Neural progenitor cell (in vitro differentiated cells): ENCODE measurements at regions not wholly inside any gene's neighbourhood (a gene's known extent, or its start where the extent isn't known, plus 50 kb on each side); places are given as distances from the start of the nearest gene placed in this dataset.

Source experiments
- DNase-seq: peaks from one replicate; pipeline ENCODE4 v3.0.0-alpha.2; 2016; ENCODE audit warnings: low spot score
- H2AFZ ChIP-seq: fragments of 200-600 bp; sonication (generic); replicated peaks from 2 replicates; pipeline ENCODE4 v1.6.1; 2016; ENCODE audit warnings: antibody characterized with exemption
- H3F3A ChIP-seq: fragments of 200-600 bp; sonication (generic); 2 replicates; pipeline ENCODE4 v1.6.1; 2016; ENCODE audit warnings: antibody characterized with exemption, low read depth
- H3K27ac ChIP-seq: fragments of 200-600 bp; sonication (generic); 2 replicates; pipeline ENCODE4 v1.5.1; 2016; ENCODE audit warnings: mild to moderate bottlenecking
- H3K27me3 ChIP-seq: fragments of 200-600 bp; sonication (generic); 2 replicates; pipeline ENCODE4 v1.6.1; 2016; ENCODE audit warnings: mild to moderate bottlenecking, moderate library complexity
- H3K36me3 ChIP-seq: fragments of 200-600 bp; sonication (generic); 2 replicates; pipeline ENCODE4 v1.5.1; 2016
- H3K4me1 ChIP-seq: fragments of 200-600 bp; sonication (generic); 2 replicates; pipeline ENCODE4 v1.6.1; 2016; ENCODE audit warnings: mixed run types
- H3K4me2 ChIP-seq: fragments of 200-600 bp; sonication (generic); 2 replicates; pipeline ENCODE4 v1.6.1; 2016
- H3K4me3 ChIP-seq: fragments of 200-600 bp; sonication (generic); 2 replicates; pipeline ENCODE4 v1.5.1; 2016
- H3K79me2 ChIP-seq: fragments of 200-600 bp; sonication (generic); 2 replicates; pipeline ENCODE4 v1.6.1; 2016; ENCODE audit warnings: low read depth
- H3K9ac ChIP-seq: fragments of 200-600 bp; sonication (generic); 2 replicates; pipeline ENCODE4 v1.6.1; 2016
- H3K9me3 ChIP-seq: fragments of 200-600 bp; sonication (generic); 2 replicates; pipeline ENCODE4 v1.5.1; 2016; ENCODE audit warnings: low read depth
- H4K20me1 ChIP-seq: fragments of 200-600 bp; sonication (generic); 2 replicates; pipeline ENCODE4 v1.6.1; 2016; ENCODE audit warnings: low read depth
- H3K27ac Mint-ChIP-seq: 3 replicates; pipeline ENCODE4 v1.8.0; 2021; ENCODE audit warnings: mixed read lengths
- H3K27me3 Mint-ChIP-seq: 2 replicates; pipeline ENCODE4 v1.8.0; 2022; ENCODE audit warnings: low read depth, mild to moderate bottlenecking, inconsistent platforms, moderate library complexity, mixed read lengths; ENCODE audit not compliant: insufficient read depth
- H3K36me3 Mint-ChIP-seq: 3 replicates; pipeline ENCODE4 v1.8.0; 2021; ENCODE audit warnings: mixed read lengths
- H3K4me1 Mint-ChIP-seq: 3 replicates; pipeline ENCODE4 v1.8.0; 2021; ENCODE audit warnings: mixed read lengths
- H3K4me3 Mint-ChIP-seq: 3 replicates; pipeline ENCODE4 v1.8.0; 2021; ENCODE audit warnings: mild to moderate bottlenecking, moderate library complexity, mixed read lengths
- H3K9me3 Mint-ChIP-seq: 3 replicates; pipeline ENCODE4 v1.8.0; 2020; ENCODE audit warnings: mixed read lengths
- EZH2 ChIP-seq: fragments of 200-600 bp; sonication (generic); IDR thresholded peaks from 2 replicates; pipeline ENCODE4 v1.6.1; 2017; ENCODE audit warnings: antibody characterized with exemption, mild to moderate bottlenecking, moderate library complexity
- EZH2phosphoT487 ChIP-seq: fragments of 200-600 bp; sonication (generic); IDR thresholded peaks from 2 replicates; pipeline ENCODE4 v1.6.1; 2017; ENCODE audit warnings: antibody characterized with exemption
- TF ChIP-seq, protein P1 (sequence below): fragments of 200-600 bp; sonication (generic); IDR thresholded peaks from 2 replicates; pipeline ENCODE4 v1.5.1; 2017; ENCODE audit warnings: antibody characterized with exemption, mild to moderate bottlenecking

DNA sequence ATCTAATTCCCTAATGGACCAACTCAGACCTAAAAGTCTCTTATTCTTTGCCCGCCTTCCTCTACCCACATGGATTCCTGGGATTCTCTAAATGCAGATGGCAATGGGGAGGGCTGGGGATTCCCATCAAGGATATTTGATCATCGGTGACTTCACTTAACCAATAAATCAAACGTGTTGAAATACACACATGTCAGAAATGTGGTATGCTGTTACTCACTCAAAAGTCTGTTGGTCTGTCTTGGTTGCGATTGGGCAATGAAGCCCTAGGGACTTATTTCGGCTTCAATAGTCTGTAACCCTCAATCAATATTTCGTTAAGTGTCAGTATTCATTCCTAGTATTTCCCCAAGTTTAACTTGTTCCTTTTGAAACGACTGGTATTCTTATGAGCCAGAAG is 117.2 kb upstream of the DIO3 start:
- DNase-seq = no peak
- peaks cover 4% of the 10 kb centered on the region for H3K4me1 Mint-ChIP-seq
- H3K4me3 Mint-ChIP-seq = no peak overlapping the region
- TF ChIP-seq EZH2phosphoT487 (no peak), EZH2 (no peak)
- TF ChIP-seq, protein P1, sequence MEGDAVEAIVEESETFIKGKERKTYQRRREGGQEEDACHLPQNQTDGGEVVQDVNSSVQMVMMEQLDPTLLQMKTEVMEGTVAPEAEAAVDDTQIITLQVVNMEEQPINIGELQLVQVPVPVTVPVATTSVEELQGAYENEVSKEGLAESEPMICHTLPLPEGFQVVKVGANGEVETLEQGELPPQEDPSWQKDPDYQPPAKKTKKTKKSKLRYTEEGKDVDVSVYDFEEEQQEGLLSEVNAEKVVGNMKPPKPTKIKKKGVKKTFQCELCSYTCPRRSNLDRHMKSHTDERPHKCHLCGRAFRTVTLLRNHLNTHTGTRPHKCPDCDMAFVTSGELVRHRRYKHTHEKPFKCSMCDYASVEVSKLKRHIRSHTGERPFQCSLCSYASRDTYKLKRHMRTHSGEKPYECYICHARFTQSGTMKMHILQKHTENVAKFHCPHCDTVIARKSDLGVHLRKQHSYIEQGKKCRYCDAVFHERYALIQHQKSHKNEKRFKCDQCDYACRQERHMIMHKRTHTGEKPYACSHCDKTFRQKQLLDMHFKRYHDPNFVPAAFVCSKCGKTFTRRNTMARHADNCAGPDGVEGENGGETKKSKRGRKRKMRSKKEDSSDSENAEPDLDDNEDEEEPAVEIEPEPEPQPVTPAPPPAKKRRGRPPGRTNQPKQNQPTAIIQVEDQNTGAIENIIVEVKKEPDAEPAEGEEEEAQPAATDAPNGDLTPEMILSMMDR = no peak
- H3K27me3 Mint-ChIP-seq = peaks cover 4% of the 10 kb centered on the region
- H3K79me2 ChIP-seq = no peaks in the 10 kb centered on the region
- H3K36me3 Mint-ChIP-seq = peaks cover 2% of the 10 kb centered on the region
- no peaks in the 10 kb centered on the region for H3K36me3 ChIP-seq
- no peak overlapping the region for H3K4me2 ChIP-seq
- H3K4me1 ChIP-seq = peaks cover 3% of the 10 kb centered on the region
- H3K27me3 ChIP-seq = no peaks in the 10 kb centered on the region
- no peak overlapping the region for H3K9ac ChIP-seq
- peaks cover 12% of the 10 kb centered on the region for H3K9me3 Mint-ChIP-seq
- no peaks in the 10 kb centered on the region for H3F3A ChIP-seq
- no peak overlapping the region for H2AFZ ChIP-seq
- no peaks in the 10 kb centered on the region for H4K20me1 ChIP-seq
- H3K27ac ChIP-seq = no peak overlapping the region
- no peak overlapping the region for H3K4me3 ChIP-seq
- H3K9me3 ChIP-seq = no peaks in the 10 kb centered on the region
- H3K27ac Mint-ChIP-seq = no peak overlapping the region

DNA sequence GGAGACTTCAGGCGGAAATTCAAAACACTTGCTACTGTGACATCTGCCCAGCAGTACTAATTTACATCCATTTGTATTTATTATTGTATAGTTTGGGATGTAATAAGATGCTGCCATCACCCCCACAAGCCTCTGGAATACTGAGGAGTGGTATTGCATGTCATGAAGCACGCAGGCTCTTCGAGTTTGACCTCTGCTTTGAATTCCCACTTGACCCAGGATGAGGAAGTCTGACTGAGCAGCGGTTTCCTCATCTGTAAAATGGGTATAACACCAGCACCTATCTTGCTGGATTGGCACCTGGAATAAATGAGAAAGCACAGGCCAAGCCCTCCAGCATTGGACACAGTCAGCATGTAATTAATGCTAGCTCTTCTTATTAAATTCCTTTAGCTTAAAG is 116.0 kb upstream of the DIO3 start:
- Mint-ChIP-seq H3K36me3 (peaks cover 2% of the 10 kb centered on the region), H3K4me1 (no peaks in the 10 kb centered on the region), H3K27me3 (peaks cover 4% of the 10 kb centered on the region)

GRCh38 chr14:101446387-101446969 is 114.8 kb upstream of the DIO3 start:
- no peak overlapping the region for H3K9ac ChIP-seq
- no peak overlapping the region for H2AFZ ChIP-seq
- H3K4me1 Mint-ChIP-seq = no peaks in the 10 kb centered on the region
- H3K4me2 ChIP-seq = no peak overlapping the region
- peak overlapping the region; percentile 15 for H3K27ac Mint-ChIP-seq
- H3K27ac ChIP-seq = no peak overlapping the region
- peaks cover 4% of the 10 kb centered on the region for H3K27me3 Mint-ChIP-seq
- no peaks in the 10 kb centered on the region for H3K36me3 ChIP-seq
- peaks cover 2% of the 10 kb centered on the region for H3K36me3 Mint-ChIP-seq
- H4K20me1 ChIP-seq = no peaks in the 10 kb centered on the region
- H3K4me1 ChIP-seq = no peaks in the 10 kb centered on the region
- no peaks in the 10 kb centered on the region for H3F3A ChIP-seq
- no peak overlapping the region for H3K4me3 ChIP-seq
- TF ChIP-seq EZH2 (no peak), EZH2phosphoT487 (no peak)
- TF ChIP-seq, protein P1 = no peak
- peaks cover 1% of the 10 kb centered on the region for H3K27me3 ChIP-seq
- no peak overlapping the region for H3K4me3 Mint-ChIP-seq
- no peaks in the 10 kb centered on the region for H3K9me3 ChIP-seq
- DNase-seq = no peak
- no peaks in the 10 kb centered on the region for H3K79me2 ChIP-seq
- peaks cover 12% of the 10 kb centered on the region for H3K9me3 Mint-ChIP-seq

More for the DNA sequence above, 116.0 kb upstream of the DIO3 start:
- Histone ChIP-seq H3K9ac (no peak overlapping the region), H3K27me3 (no peaks in the 10 kb centered on the region), H2AFZ (no peak overlapping the region), H4K20me1 (no peaks in the 10 kb centered on the region), H3K79me2 (no peaks in the 10 kb centered on the region), H3K4me2 (no peak overlapping the region), H3K4me1 (no peaks in the 10 kb centered on the region), H3K4me3 (no peak overlapping the region), H3K27ac (no peak overlapping the region), H3K36me3 (no peaks in the 10 kb centered on the region), H3F3A (no peaks in the 10 kb centered on the region), H3K9me3 (no peaks in the 10 kb centered on the region)
- Mint-ChIP-seq H3K9me3 (peaks cover 12% of the 10 kb centered on the region), H3K4me3 (no peak overlapping the region), H3K27ac (no peak overlapping the region)
- DNase-seq = no peak
- no peak for TF ChIP-seq EZH2
- TF ChIP-seq, protein P1 = no peak
- TF ChIP-seq EZH2phosphoT487 = no peak
